HG03039 (cell line): ENCODE measurements at regions not wholly inside any gene's neighbourhood (a gene's known extent, or its start where the extent isn't known, plus 50 kb on each side); places are given as distances from the start of the nearest gene placed in this dataset.

Source experiments
- ATAC-seq: cut with Tn5 transposase; IDR thresholded peaks from one replicate; pipeline ENCODE4 v1.9.1; 2021; ENCODE audit warnings: mild to moderate bottlenecking, moderate library complexity; ENCODE audit not compliant: unreplicated experiment

- no peak for ATAC-seq
Observed at GRCh38 chr21:35256468-35256988, 207.4 kb upstream of the RUNX1 start.

DNA sequence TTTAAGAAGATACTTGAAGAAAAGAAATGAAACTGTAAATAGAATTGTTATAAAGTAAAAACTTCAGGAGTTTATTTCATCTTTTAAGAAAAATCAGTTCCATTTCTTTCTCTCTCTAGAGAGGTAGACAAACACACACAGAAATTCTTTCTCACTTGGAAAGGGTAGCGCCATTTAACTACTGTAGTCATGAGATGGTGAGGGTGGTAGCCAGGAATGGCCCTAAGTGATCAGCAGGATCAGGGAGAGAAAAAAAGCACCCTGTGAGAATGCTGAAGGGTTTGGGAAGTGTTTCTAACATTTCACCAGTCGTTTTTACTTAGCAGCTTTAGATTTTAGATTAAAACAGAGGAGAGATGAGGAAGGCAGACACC, 205.7 kb upstream of the RUNX1 start:
- no peak for ATAC-seq

DNA sequence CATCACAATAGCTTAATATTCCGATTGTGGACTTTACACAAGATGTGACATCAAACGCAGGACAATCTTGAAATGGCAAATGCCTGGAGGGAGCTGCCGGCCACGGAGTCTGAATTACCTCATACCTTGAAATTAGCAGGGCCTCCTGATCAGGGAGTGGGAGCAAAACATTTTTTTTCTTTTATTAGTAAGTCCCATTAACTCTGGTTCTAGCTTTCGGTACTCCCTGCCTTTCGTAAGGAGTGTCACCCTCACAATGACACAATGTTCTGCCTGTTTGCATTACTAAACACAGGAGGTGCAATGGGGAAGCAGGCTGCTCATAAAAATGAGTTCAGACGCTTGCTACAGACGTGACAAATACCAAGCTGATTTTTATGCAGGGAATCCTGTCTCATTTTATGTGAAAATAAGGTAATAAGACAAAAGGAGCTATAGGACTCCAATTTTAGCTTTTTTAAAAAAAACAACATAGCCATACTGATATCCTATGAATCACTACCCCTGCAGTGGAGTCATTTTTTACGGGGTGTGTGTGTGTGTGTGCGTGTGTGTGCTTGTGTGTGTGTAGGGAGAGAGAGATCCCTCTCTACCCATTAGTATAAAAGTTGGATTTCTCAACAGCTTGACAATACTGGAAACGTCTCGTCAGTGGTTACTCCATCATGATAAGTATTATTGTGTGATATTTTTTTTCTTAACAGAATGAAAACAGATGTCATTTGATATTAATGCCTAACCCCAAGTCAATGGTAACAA, 205.1 kb upstream of the RUNX1 start:
- ATAC-seq = no peak

DNA sequence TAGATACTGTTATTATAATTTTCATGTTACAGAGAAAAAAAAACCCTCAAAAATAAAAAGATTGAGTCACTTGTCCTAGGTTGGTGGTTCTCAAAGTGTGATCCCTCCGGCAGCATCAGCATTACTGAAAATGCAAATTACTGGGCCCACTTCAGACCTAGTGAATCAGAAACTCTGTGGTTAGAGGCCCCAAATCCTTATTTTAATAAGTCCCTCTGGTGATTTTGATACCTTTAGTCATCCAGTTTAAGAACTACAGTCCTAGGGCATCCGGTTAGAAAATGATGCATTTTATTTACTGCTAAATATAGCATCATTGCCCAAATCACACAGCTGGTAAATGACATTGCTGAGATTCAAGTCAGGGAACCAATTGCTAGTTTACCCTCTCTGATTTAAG, 203.7 kb upstream of the RUNX1 start:
- ATAC-seq = no peak

GRCh38 chr21:35249636-35250035, 200.5 kb upstream of the RUNX1 start:
- no peak for ATAC-seq

- no peak for ATAC-seq
Observed at GRCh38 chr21:35245879-35246278, 196.8 kb upstream of the RUNX1 start.

- no peak for ATAC-seq
Observed at GRCh38 chr21:35244514-35244913, 195.4 kb upstream of the RUNX1 start.

GRCh38 chr21:35243171-35243570, 194.1 kb upstream of the RUNX1 start:
- ATAC-seq = no peak

GRCh38 chr21:35239811-35240219, 190.7 kb upstream of the RUNX1 start:
- ATAC-seq = no peak

DNA sequence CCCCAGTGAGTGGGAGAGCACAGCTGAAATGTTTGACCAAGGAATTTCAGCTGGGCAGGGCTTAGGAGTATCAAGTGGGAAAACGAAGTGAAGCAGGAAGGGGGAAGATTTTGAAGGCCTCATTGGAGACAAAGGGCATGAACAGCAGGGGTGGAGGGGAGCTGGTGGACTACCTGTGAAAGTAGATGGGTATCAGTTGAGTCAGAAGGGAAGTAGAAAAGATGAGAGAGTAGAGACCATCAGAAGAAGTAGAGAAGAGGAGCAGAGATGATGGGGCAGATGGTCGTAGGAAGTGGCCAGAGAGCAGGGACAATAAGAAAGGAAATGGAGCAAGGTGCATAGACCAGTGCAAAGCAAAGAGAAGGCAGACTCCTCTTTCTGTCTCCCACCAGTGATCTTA, 189.0 kb upstream of the RUNX1 start:
- no peak for ATAC-seq

GRCh38 chr21:35237287-35237686, 188.2 kb upstream of the RUNX1 start:
- no peak for ATAC-seq

GRCh38 chr21:35236090-35236489, 187.0 kb upstream of the RUNX1 start:
- no peak for ATAC-seq

DNA sequence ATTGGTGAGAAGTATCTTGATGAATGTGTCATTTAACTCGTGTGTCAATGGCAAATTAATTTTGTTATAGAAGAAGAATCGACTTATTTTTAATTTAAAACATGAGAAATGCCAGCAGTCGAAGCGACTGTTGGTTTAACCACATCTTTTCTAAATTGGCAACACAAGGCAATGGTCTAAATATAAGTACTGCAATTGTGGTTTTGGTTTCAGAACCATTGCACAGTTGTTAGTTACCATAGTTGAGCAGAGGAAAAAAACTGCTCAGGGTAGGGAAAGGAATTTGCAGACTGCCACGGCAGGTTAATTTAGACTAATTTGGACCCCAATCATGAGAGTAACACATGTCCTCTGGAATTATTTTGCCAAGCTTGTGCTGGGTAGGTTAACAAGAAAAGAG, 185.6 kb upstream of the RUNX1 start:
- ATAC-seq = no peak

- ATAC-seq = no peak
Observed at GRCh38 chr21:35233756-35234155, 184.7 kb upstream of the RUNX1 start.

DNA sequence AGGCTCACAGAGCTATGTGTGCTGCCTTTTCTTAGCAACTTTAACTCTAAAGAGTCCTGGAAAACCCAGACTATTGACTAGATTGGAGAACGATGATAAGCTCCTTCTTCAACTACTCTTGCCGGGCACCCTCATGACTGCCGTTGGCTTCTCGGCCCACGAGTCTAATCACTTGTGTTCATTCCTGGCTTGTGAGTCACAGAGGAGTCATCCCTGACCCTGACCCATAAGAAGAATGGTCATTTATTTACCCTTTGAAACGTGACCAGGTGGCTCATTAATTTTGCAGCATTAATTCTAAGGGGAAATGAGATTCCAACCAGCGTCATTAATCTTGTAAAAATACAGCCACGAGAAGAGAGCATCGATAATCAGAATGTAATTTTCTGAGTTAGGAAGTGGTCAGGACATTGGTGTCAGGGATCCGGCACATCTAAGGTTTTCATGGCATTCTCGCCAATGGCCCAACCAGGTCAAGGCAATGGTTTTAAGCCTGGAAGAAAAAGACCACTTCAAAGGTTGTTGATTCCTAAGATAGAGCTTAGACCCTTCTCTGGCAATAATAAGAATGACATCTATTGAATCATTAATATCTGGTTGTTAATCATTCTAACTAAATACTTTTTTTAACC, 183.6 kb upstream of the RUNX1 start:
- ATAC-seq = no peak

GRCh38 chr21:35231090-35231489, 182.0 kb upstream of the RUNX1 start:
- no peak for ATAC-seq

GRCh38 chr21:35229290-35229689, 180.2 kb upstream of the RUNX1 start:
- no peak for ATAC-seq

DNA sequence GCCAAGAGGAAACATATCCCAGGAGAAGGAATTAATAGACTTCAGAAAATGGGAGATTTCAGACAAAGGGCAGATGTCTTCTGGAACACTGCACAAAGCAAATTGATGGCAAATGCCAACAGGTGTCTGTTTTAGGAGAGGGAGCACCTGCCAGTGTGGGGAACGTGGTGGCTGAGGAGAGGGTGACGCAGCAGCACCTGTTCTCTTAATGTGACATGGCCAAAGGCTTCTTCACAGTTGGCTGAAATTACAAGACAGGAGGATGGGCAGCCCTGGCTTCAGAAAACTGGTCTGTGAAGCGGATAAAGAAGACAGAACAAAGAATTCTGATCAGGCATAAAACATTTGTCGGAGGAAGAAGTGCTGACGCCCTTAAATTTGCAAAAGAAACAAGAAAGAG, 178.7 kb upstream of the RUNX1 start:
- no peak for ATAC-seq

DNA sequence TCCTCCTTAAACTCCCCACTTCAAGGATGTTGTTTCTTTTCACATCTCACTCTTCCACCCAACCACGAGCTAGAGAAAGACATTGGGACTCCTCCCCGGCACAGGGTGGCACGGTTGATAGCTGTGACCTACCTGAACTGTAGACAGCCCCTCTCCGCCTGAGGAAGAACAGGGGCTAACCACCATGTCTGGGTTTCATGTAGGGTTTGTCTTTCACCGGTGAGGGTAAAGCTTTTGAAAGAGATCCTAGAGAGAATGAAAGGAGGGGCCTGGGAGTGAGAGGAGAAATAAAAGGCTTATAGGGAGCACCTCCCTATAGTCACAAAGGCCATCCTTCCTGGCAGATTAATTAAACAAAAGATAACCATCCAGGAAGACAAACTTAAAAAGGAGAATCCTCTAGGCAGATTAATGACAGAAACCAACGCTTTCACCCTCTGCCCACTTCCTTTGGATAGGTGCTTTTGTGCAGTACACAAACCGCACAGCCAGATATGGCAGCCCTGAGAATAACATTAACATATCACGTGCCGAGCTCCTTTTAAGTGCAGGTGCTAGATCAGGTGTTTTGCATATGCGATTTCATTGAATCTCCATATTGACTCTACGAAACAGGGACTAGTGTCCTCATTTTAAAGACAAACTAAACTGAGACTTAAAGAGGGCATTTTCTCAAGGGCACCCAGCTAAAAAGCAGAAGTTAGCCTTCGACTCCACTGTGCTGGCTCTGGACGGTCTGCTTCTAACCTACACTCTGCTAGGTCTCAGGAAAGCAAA, 178.1 kb upstream of the RUNX1 start:
- ATAC-seq = peak; percentile 60

DNA sequence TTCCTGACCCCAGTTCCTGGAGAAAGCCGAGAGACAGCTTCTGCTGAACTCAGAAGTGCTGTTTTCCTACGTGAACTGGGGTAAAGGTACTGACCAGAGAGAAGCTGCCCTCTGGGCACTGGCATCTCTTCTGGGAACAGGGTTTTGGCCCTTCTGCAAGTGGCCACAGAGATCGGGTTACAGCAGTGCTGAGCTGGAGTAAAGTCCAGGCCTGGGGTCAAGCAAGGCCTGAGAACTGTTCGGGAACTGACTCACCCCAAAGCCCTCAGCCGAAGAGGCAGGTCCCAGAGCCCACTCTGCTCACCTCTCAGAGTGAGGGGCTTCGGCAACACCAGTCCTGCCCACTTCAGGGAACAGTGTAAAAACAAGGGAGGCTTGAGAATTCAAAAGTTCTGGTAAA, 177.2 kb upstream of the RUNX1 start:
- no peak for ATAC-seq

GRCh38 chr21:35225573-35225972, 176.5 kb upstream of the RUNX1 start:
- no peak for ATAC-seq
